ENCODE measurements at regions not wholly inside any gene's neighbourhood (a gene's known extent, or its start where the extent isn't known, plus 50 kb on each side); places are given as distances from the start of the nearest gene placed in this dataset.
"Not testable (repeated sequence)": the region's sequence is repeated elsewhere in the genome, so short reads cannot be mapped to it uniquely, and the experiment has no call there.

GRCh38 chr5:179405426-179406030, 60.3 kb upstream of the ADAMTS2 start:
- Mint-ChIP-seq H3K4me1 (ENCODE audit: unreplicated experiment) (no peaks in the 10 kb centered on the region), H3K36me3 (ENCODE audit: unreplicated experiment) (no peaks in the 10 kb centered on the region), H3K27ac (ENCODE audit: unreplicated experiment) (no peak overlapping the region), H3K27me3 (ENCODE audit: unreplicated experiment) (no peaks in the 10 kb centered on the region), H3K4me3 (ENCODE audit: unreplicated experiment) (no peak overlapping the region), H3K9me3 (ENCODE audit: unreplicated experiment) (peaks cover 34% of the 10 kb centered on the region)
- TF ChIP-seq CTCF (IDR thresholded peaks at IDR 0.05) = no peak
- peak; percentile 78 for DNase-seq (ENCODE audit: extremely low spot score, unreplicated experiment)

- H3K9me3 Mint-ChIP-seq (ENCODE audit: unreplicated experiment) = peaks cover 36% of the 10 kb centered on the region
- H3K36me3 Mint-ChIP-seq (ENCODE audit: unreplicated experiment) = no peaks in the 10 kb centered on the region
Observed at GRCh38 chr5:179405054-179405416, 59.8 kb upstream of the ADAMTS2 start.

GRCh38 chr5:179404321-179405053, 59.2 kb upstream of the ADAMTS2 start:
- no peak overlapping the region for H3K27ac Mint-ChIP-seq (ENCODE audit: unreplicated experiment)
- DNase-seq (ENCODE audit: extremely low spot score, unreplicated experiment) = peak; percentile 65
- H3K4me1 Mint-ChIP-seq (ENCODE audit: unreplicated experiment) = no peaks in the 10 kb centered on the region

More at GRCh38 chr5:179405054-179405416, 59.8 kb upstream of the ADAMTS2 start:
- Mint-ChIP-seq H3K4me3 (ENCODE audit: unreplicated experiment) (no peak overlapping the region), H3K27ac (ENCODE audit: unreplicated experiment) (no peak overlapping the region), H3K4me1 (ENCODE audit: unreplicated experiment) (no peaks in the 10 kb centered on the region), H3K27me3 (ENCODE audit: unreplicated experiment) (no peaks in the 10 kb centered on the region)
- DNase-seq (ENCODE audit: extremely low spot score, unreplicated experiment) = peak; percentile 65
- TF ChIP-seq CTCF (IDR thresholded peaks at IDR 0.05) = no peak

GRCh38 chr5:179403426-179404147, 58.3 kb upstream of the ADAMTS2 start:
- Mint-ChIP-seq H3K27me3 (ENCODE audit: unreplicated experiment) (no peaks in the 10 kb centered on the region), H3K4me3 (ENCODE audit: unreplicated experiment) (no peak overlapping the region), H3K9me3 (ENCODE audit: unreplicated experiment) (peaks cover 41% of the 10 kb centered on the region), H3K4me1 (ENCODE audit: unreplicated experiment) (no peaks in the 10 kb centered on the region), H3K27ac (ENCODE audit: unreplicated experiment) (no peak overlapping the region), H3K36me3 (ENCODE audit: unreplicated experiment) (no peaks in the 10 kb centered on the region)
- TF ChIP-seq CTCF (IDR thresholded peaks at IDR 0.05) = no peak
- peak; percentile 69 for DNase-seq (ENCODE audit: extremely low spot score, unreplicated experiment)

More at GRCh38 chr5:179404321-179405053, 59.2 kb upstream of the ADAMTS2 start:
- Mint-ChIP-seq H3K27me3 (ENCODE audit: unreplicated experiment) (no peaks in the 10 kb centered on the region), H3K4me3 (ENCODE audit: unreplicated experiment) (no peak overlapping the region), H3K9me3 (ENCODE audit: unreplicated experiment) (peaks cover 37% of the 10 kb centered on the region), H3K36me3 (ENCODE audit: unreplicated experiment) (no peaks in the 10 kb centered on the region)
- TF ChIP-seq CTCF (IDR thresholded peaks at IDR 0.05) = peak; percentile 9

GRCh38 chr5:179400435-179400834, 55.2 kb upstream of the ADAMTS2 start:
- H3K27me3 Mint-ChIP-seq (ENCODE audit: unreplicated experiment); H3K27ac Mint-ChIP-seq (ENCODE audit: unreplicated experiment): not testable (repeated sequence)
- H3K9me3 Mint-ChIP-seq (ENCODE audit: unreplicated experiment) = peaks cover 47% of the 10 kb centered on the region

More at GRCh38 chr5:179400435-179400834, 55.2 kb upstream of the ADAMTS2 start:
- not testable (repeated sequence) for H3K4me3 Mint-ChIP-seq (ENCODE audit: unreplicated experiment); H3K4me1 Mint-ChIP-seq (ENCODE audit: unreplicated experiment); H3K36me3 Mint-ChIP-seq (ENCODE audit: unreplicated experiment)
- DNase-seq (ENCODE audit: extremely low spot score, unreplicated experiment) = peak; percentile 64

All from osteocyte (in vitro differentiated cells).